ENCODE measurements at regions not wholly inside any gene's neighbourhood (a gene's known extent, or its start where the extent isn't known, plus 50 kb on each side); places are given as distances from the start of the nearest gene placed in this dataset.

DNA sequence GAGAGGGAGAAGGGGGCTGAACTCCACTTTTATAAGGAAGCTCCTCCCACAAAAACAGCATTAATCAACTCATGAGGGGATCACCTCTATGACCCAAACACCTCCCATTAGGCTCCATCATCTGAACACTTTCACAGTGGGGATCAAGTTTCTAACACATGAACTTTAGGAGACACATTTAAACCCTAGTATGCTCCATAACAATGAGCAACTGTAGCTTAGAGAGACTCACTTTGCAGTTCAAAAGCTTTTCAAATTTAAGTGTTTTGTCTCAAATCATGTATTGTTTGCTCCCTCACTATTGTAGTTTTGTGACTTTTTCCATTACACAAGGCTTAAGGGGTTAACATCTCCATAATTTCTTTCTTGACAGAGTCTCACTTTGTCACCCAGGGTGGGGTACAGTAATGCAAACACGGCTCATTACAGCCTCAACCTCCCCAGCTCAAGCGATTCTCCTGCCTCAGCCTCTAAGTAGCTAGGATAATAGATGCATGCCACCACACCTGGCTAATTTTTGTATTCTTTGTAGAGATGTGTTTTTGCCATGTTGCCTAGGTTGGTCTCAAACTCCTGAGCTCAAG is 352.7 kb upstream of the CDH20 start:
- no peak for DNase-seq (ENCODE audit: low read depth)
- H3K4me3 ChIP-seq (ENCODE audit: control insufficient read depth, low read depth, low read length) = no peak overlapping the region
- TF ChIP-seq, protein P1, sequence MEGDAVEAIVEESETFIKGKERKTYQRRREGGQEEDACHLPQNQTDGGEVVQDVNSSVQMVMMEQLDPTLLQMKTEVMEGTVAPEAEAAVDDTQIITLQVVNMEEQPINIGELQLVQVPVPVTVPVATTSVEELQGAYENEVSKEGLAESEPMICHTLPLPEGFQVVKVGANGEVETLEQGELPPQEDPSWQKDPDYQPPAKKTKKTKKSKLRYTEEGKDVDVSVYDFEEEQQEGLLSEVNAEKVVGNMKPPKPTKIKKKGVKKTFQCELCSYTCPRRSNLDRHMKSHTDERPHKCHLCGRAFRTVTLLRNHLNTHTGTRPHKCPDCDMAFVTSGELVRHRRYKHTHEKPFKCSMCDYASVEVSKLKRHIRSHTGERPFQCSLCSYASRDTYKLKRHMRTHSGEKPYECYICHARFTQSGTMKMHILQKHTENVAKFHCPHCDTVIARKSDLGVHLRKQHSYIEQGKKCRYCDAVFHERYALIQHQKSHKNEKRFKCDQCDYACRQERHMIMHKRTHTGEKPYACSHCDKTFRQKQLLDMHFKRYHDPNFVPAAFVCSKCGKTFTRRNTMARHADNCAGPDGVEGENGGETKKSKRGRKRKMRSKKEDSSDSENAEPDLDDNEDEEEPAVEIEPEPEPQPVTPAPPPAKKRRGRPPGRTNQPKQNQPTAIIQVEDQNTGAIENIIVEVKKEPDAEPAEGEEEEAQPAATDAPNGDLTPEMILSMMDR (IDR thresholded peaks at IDR 0.05; ENCODE audit: control insufficient read depth, insufficient read depth, low read depth, low read length, missing control alignments) = no peak

DNA sequence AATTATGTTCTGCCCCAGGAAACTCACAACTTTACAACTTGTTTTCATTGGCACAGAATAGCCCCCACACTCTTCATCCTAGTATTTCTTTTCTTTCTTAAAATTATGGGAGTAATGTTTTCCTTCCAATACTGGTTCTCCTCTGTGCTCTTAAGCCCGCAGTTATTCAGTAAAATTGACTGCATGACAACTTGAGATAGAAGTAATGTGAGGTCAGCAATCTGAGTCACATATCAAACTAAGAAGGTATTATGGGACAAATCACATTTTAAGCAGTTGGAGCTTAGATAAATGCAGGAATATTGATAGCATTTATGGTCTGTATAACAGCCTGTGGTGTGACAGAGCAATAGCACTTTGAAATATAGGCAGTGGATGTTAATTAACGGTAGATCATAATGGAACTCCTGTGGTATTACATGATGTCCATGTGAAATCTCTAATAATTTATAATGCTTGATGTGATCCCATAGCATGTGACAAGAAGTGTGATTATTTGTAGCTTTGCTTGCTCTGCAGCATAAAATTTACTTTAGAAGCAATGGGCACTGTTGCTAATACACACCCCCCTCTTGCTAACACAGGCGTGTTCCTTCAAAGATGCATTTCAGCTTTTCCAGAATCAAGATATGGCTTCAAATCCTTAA is 351.4 kb upstream of the CDH20 start:
- H3K4me3 ChIP-seq (ENCODE audit: control insufficient read depth, low read depth, low read length) = no peak overlapping the region
- DNase-seq (ENCODE audit: low read depth) = peak; percentile 2
- TF ChIP-seq, protein P1 (IDR thresholded peaks at IDR 0.05; ENCODE audit: control insufficient read depth, insufficient read depth, low read depth, low read length, missing control alignments) = no peak

DNA sequence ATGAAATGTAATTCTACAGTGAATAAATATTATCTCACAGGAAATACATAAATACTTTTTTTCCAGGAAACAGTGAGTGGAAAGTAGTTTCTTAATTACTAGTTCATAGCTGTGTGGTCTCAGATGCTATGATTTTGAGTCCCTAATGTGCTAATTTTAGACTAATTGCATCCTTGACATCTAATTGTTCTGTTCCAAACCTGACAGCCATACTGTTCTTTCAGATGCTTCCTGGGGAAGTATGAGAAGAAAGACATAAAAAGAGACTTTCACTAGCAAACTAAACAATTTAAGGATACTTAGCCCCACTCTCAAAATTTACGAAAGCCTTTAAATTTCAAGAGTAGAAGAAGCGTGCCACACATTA is 350.9 kb upstream of the CDH20 start:
- H3K4me3 ChIP-seq (ENCODE audit: control insufficient read depth, low read depth, low read length) = no peak overlapping the region
- DNase-seq (ENCODE audit: low read depth) = no peak
- TF ChIP-seq, protein P1 (IDR thresholded peaks at IDR 0.05; ENCODE audit: control insufficient read depth, insufficient read depth, low read depth, low read length, missing control alignments) = no peak

DNA sequence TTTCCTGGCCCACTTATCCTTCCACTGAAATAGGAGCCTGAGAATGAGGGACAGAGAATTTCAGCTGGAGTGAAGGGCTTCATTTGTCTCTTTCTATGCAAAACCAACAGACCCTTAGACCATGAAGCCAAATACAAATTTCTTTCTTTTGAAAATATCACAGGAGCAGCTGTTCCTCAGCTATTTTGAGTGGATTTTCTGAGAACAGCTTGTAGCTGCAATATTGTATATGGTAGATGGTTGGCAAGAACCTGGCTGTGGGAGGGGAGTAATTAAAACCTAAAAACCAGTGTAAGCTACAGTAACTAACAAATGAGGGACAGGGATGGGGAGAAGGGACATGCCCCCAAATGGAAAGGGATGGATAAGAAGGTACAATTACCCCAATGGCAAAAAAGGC is 350.3 kb upstream of the CDH20 start:
- H3K4me3 ChIP-seq (ENCODE audit: control insufficient read depth, low read depth, low read length) = no peak overlapping the region
- no peak for DNase-seq (ENCODE audit: low read depth)
- TF ChIP-seq, protein P1 (IDR thresholded peaks at IDR 0.05; ENCODE audit: control insufficient read depth, insufficient read depth, low read depth, low read length, missing control alignments) = no peak

DNA sequence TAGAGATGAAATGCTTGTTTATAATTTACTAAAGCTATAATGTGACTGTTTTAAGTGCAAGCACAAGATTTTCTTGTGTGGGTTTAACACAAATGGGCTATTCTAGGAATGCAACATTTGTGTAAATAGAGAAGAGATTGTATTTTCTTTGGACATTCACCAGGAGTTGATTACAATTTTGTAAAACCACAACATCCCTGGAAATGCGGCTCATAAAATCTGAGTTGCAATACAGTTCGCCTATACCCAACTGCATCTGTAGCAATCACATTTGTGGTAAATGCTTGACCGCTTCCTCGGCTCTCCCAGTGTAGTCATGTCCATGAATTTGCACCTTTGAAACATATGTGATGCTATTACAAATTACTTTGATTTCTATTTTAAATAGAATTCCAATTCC is 348.7 kb upstream of the CDH20 start:
- peak; percentile 74 for DNase-seq (ENCODE audit: low read depth)
- TF ChIP-seq, protein P1 (IDR thresholded peaks at IDR 0.05; ENCODE audit: control insufficient read depth, insufficient read depth, low read depth, low read length, missing control alignments) = no peak
- H3K4me3 ChIP-seq (ENCODE audit: control insufficient read depth, low read depth, low read length) = no peak overlapping the region

DNA sequence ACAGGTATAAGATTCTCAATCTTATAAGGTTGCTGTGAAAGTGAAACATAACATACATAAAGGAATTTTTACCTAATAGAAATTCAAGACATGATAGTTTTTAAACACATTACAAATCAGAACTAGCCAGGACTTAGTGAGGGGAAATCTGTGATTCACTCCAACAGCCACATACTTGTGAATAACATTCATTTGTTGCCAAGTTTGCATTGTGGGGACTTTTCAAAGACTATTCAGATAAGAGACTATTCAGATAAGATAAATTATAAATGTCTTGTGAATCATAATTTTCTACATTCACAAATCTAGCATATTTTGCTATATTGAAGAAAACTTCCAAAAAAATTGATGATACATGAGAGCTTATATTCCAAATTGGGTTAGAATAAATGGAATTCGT is 345.3 kb upstream of the CDH20 start:
- DNase-seq (ENCODE audit: low read depth) = no peak
- H3K4me3 ChIP-seq (ENCODE audit: control insufficient read depth, low read depth, low read length) = no peak overlapping the region
- TF ChIP-seq, protein P1 (IDR thresholded peaks at IDR 0.05; ENCODE audit: control insufficient read depth, insufficient read depth, low read depth, low read length, missing control alignments) = no peak

Measured in AG09309 (cell line).